Glutamatergic neuron (in vitro differentiated cells): ENCODE measurements at regions not wholly inside any gene's neighbourhood (a gene's known extent, or its start where the extent isn't known, plus 50 kb on each side); places are given as distances from the start of the nearest gene placed in this dataset.

Experiments used
- DNase-seq: peaks from one replicate; pipeline ENCODE4 v3.0.0; 2022
- H3K27ac Mint-ChIP-seq: one replicate; pipeline ENCODE4 v1.8.0; 2020; ENCODE audit warnings: mild to moderate bottlenecking, mixed read lengths, inconsistent platforms; ENCODE audit not compliant: unreplicated experiment
- H3K27me3 Mint-ChIP-seq: one replicate; pipeline ENCODE4 v1.8.0; 2020; ENCODE audit warnings: mild to moderate bottlenecking, moderate library complexity, mixed read lengths, inconsistent platforms; ENCODE audit not compliant: unreplicated experiment
- H3K36me3 Mint-ChIP-seq: one replicate; pipeline ENCODE4 v1.8.0; 2020; ENCODE audit warnings: mild to moderate bottlenecking, mixed read lengths, inconsistent platforms; ENCODE audit not compliant: unreplicated experiment
- H3K4me1 Mint-ChIP-seq: one replicate; pipeline ENCODE4 v1.8.0; 2020; ENCODE audit warnings: mild to moderate bottlenecking, low read depth, mixed read lengths, inconsistent platforms; ENCODE audit not compliant: unreplicated experiment
- H3K4me3 Mint-ChIP-seq: one replicate; pipeline ENCODE4 v1.8.0; 2020; ENCODE audit warnings: mild to moderate bottlenecking, mixed read lengths, inconsistent platforms; ENCODE audit not compliant: unreplicated experiment
- H3K9me3 Mint-ChIP-seq: one replicate; pipeline ENCODE4 v1.8.0; 2020; ENCODE audit warnings: mild to moderate bottlenecking, moderate library complexity, mixed read lengths, inconsistent platforms; ENCODE audit not compliant: unreplicated experiment
- CTCF ChIP-seq: fragments of 200-600 bp; sonication (generic); IDR thresholded peaks from one replicate; pipeline ENCODE4 v1.5.0; 2021; ENCODE audit not compliant: partially characterized antibody, unreplicated experiment

GRCh38 chr19:30857388-30857787 is 485.2 kb downstream of the ZNF536 start:
- Mint-ChIP-seq H3K4me1 (peaks cover 12% of the 10 kb centered on the region), H3K27ac (no peak overlapping the region)

GRCh38 chr19:30856786-30857185 is 484.6 kb downstream of the ZNF536 start:
- TF ChIP-seq CTCF, result no peak
- H3K27me3 Mint-ChIP-seq, result no peaks in the 10 kb centered on the region
- no peak for DNase-seq
- peaks cover 12% of the 10 kb centered on the region for H3K4me1 Mint-ChIP-seq
- H3K36me3 Mint-ChIP-seq, result no peaks in the 10 kb centered on the region
- peaks cover 5% of the 10 kb centered on the region for H3K9me3 Mint-ChIP-seq
- no peak overlapping the region for H3K4me3 Mint-ChIP-seq
- no peak overlapping the region for H3K27ac Mint-ChIP-seq

More at GRCh38 chr19:30857388-30857787, 485.2 kb downstream of the ZNF536 start:
- DNase-seq, result no peak
- Mint-ChIP-seq H3K36me3 (no peaks in the 10 kb centered on the region), H3K27me3 (no peaks in the 10 kb centered on the region), H3K9me3 (peaks cover 5% of the 10 kb centered on the region), H3K4me3 (no peak overlapping the region)
- TF ChIP-seq CTCF, result no peak

GRCh38 chr19:30856376-30856775 is 484.2 kb downstream of the ZNF536 start:
- H3K27ac Mint-ChIP-seq, result no peak overlapping the region
- peaks cover 5% of the 10 kb centered on the region for H3K9me3 Mint-ChIP-seq
- H3K36me3 Mint-ChIP-seq, result no peaks in the 10 kb centered on the region
- H3K4me1 Mint-ChIP-seq, result peaks cover 12% of the 10 kb centered on the region
- H3K4me3 Mint-ChIP-seq, result peak overlapping the region; percentile 9
- TF ChIP-seq CTCF, result no peak
- DNase-seq, result no peak
- H3K27me3 Mint-ChIP-seq, result no peaks in the 10 kb centered on the region

- Mint-ChIP-seq H3K4me1 (peaks cover 12% of the 10 kb centered on the region), H3K36me3 (no peaks in the 10 kb centered on the region), H3K9me3 (peaks cover 5% of the 10 kb centered on the region), H3K27me3 (no peaks in the 10 kb centered on the region), H3K27ac (no peak overlapping the region), H3K4me3 (no peak overlapping the region)
- no peak for DNase-seq
- no peak for TF ChIP-seq CTCF
These were observed 483.3 kb downstream of the ZNF536 start for GRCh38 chr19:30855442-30855841.

- no peak for DNase-seq
- Mint-ChIP-seq H3K27ac (no peak overlapping the region), H3K4me3 (no peak overlapping the region), H3K4me1 (peaks cover 12% of the 10 kb centered on the region), H3K36me3 (no peaks in the 10 kb centered on the region), H3K9me3 (peaks cover 5% of the 10 kb centered on the region), H3K27me3 (no peaks in the 10 kb centered on the region)
- TF ChIP-seq CTCF, result no peak
These were observed 482.5 kb downstream of the ZNF536 start for GRCh38 chr19:30854661-30855060.
